ENCODE measurements at regions not wholly inside any gene's neighbourhood (a gene's known extent, or its start where the extent isn't known, plus 50 kb on each side); places are given as distances from the start of the nearest gene placed in this dataset.

GRCh38 chr3:178318941-178319816 lies 217.1 kb upstream of the KCNMB2 start:
- TF ChIP-seq POLR2A (IDR thresholded peaks at IDR 0.05) (no peak), CTCF (IDR thresholded peaks at IDR 0.05) (no peak)

Measured in heart left ventricle (tissue), 13 donors.